ENCODE measurements at regions not wholly inside any gene's neighbourhood (a gene's known extent, or its start where the extent isn't known, plus 50 kb on each side); places are given as distances from the start of the nearest gene placed in this dataset.

DNA sequence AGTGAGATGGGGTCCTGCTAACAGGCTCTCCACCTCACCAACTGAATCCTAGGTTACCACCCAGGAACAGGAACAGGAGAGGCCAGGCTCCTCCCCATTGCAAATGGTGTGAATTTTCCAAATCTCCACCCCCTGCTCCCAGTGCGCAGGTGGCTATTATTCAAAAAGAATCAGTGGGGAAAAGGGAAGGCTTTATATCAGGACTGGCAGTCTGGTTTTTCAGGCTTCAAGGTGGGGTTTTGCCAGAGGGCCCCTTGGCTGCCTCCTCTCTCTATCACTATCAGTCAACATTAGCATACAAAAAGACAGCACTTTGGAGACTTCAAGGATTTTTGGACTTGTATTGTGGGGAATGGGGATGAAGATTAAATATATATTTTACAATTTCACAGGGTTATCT, 1817.6 kb upstream of the C9orf72 start:
- TF ChIP-seq ZNF444 (CRISPR knock-in tag; IDR thresholded peaks at IDR 0.05) (no peak), SP1 (CRISPR knock-in tag; IDR thresholded peaks at IDR 0.05) (no peak), CHCHD3 (CRISPR knock-in tag; IDR thresholded peaks at IDR 0.05) (no peak)

Measured in K562 (cell line).